ENCODE measurements at regions not wholly inside any gene's neighbourhood (a gene's known extent, or its start where the extent isn't known, plus 50 kb on each side); places are given as distances from the start of the nearest gene placed in this dataset.

DNA sequence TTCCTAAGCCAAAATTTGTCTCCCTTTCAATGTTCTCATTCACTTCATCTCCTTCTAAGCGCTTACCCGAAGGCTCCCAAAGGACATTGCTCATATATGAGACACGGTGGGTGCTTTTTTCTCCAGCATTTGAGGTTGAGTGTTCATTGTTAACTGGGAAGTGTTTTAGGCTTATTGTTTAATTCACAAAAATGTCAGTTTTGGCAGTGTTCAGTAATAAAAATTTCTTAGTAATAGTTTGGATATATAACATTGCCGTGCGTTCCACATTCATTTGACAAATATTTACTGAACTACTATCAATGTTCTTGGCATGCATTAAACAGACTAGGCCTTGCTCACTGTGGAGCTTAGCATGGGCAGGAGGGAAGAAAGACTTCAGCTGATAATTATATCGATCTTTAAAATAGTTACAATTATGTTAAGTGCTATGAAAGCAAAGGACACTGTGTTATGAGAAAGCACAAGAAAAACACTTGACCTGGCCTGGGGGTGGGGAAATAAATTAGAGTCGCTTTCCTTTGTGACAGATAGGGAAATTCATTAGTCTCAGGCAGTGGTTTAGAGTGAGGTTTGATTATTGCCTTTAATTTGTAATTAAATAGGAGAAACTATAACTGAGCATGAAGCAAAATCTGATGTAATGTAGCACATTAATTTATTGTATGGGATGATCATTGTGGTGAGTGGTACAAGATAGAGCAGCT is 82.2 kb upstream of the DOCK10 start:
- TF ChIP-seq, protein P1, sequence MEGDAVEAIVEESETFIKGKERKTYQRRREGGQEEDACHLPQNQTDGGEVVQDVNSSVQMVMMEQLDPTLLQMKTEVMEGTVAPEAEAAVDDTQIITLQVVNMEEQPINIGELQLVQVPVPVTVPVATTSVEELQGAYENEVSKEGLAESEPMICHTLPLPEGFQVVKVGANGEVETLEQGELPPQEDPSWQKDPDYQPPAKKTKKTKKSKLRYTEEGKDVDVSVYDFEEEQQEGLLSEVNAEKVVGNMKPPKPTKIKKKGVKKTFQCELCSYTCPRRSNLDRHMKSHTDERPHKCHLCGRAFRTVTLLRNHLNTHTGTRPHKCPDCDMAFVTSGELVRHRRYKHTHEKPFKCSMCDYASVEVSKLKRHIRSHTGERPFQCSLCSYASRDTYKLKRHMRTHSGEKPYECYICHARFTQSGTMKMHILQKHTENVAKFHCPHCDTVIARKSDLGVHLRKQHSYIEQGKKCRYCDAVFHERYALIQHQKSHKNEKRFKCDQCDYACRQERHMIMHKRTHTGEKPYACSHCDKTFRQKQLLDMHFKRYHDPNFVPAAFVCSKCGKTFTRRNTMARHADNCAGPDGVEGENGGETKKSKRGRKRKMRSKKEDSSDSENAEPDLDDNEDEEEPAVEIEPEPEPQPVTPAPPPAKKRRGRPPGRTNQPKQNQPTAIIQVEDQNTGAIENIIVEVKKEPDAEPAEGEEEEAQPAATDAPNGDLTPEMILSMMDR (IDR thresholded peaks at IDR 0.05; ENCODE audit: low read depth, low read length): no peak
- TF ChIP-seq EZH2phosphoT487 (IDR thresholded peaks at IDR 0.05; ENCODE audit: low read depth): no peak

Data from OCI-LY3 (cell line).